ENCODE measurements at regions not wholly inside any gene's neighbourhood (a gene's known extent, or its start where the extent isn't known, plus 50 kb on each side); places are given as distances from the start of the nearest gene placed in this dataset.

GRCh38 chr1:106787520-106787919 lies 269.0 kb upstream of the PRMT6 start:
- in situ Hi-C loops (cut with HindIII; ENCODE audit: low sequenced_read_pairs) = no loop called here
- no peak for DNase-seq (ENCODE audit: low read depth)
- no peak overlapping the region for H3K4me3 ChIP-seq (ENCODE audit: low read depth, low read length)
- no peak for TF ChIP-seq CTCF (IDR thresholded peaks at IDR 0.05; ENCODE audit: low read depth, low read length, missing control alignments)

- in situ Hi-C loops (cut with HindIII; ENCODE audit: low sequenced_read_pairs) = no loop called here
- no peak for TF ChIP-seq CTCF (IDR thresholded peaks at IDR 0.05; ENCODE audit: low read depth, low read length, missing control alignments)
- no peak overlapping the region for H3K4me3 ChIP-seq (ENCODE audit: low read depth, low read length)
- DNase-seq (ENCODE audit: low read depth) = no peak
Observed at GRCh38 chr1:106789686-106790085, 266.8 kb upstream of the PRMT6 start.

- in situ Hi-C loops (cut with HindIII; ENCODE audit: low sequenced_read_pairs) = no loop called here
- no peak for DNase-seq (ENCODE audit: low read depth)
- TF ChIP-seq CTCF (IDR thresholded peaks at IDR 0.05; ENCODE audit: low read depth, low read length, missing control alignments) = no peak
- no peak overlapping the region for H3K4me3 ChIP-seq (ENCODE audit: low read depth, low read length)
Observed at GRCh38 chr1:106791041-106791440, 265.4 kb upstream of the PRMT6 start.

- in situ Hi-C loops (cut with HindIII; ENCODE audit: low sequenced_read_pairs) = no loop called here
- no peak for TF ChIP-seq CTCF (IDR thresholded peaks at IDR 0.05; ENCODE audit: low read depth, low read length, missing control alignments)
Observed at GRCh38 chr1:106793651-106794050, 262.8 kb upstream of the PRMT6 start.

GRCh38 chr1:106798991-106799390 lies 257.5 kb upstream of the PRMT6 start:
- H3K4me3 ChIP-seq (ENCODE audit: low read depth, low read length) = no peak overlapping the region
- DNase-seq (ENCODE audit: low read depth) = no peak
- no peak for TF ChIP-seq CTCF (IDR thresholded peaks at IDR 0.05; ENCODE audit: low read depth, low read length, missing control alignments)
- in situ Hi-C loops (cut with HindIII; ENCODE audit: low sequenced_read_pairs) = no loop called here

More at GRCh38 chr1:106793651-106794050, 262.8 kb upstream of the PRMT6 start:
- no peak overlapping the region for H3K4me3 ChIP-seq (ENCODE audit: low read depth, low read length)
- no peak for DNase-seq (ENCODE audit: low read depth)

- TF ChIP-seq CTCF (IDR thresholded peaks at IDR 0.05; ENCODE audit: low read depth, low read length, missing control alignments) = no peak
- in situ Hi-C loops (cut with HindIII; ENCODE audit: low sequenced_read_pairs) = no loop called here
- H3K4me3 ChIP-seq (ENCODE audit: low read depth, low read length) = no peak overlapping the region
- no peak for DNase-seq (ENCODE audit: low read depth)
Observed at GRCh38 chr1:106802181-106802580, 254.3 kb upstream of the PRMT6 start.

- in situ Hi-C loops (cut with HindIII; ENCODE audit: low sequenced_read_pairs) = no loop called here
- DNase-seq (ENCODE audit: low read depth) = no peak
Observed at GRCh38 chr1:106814418-106814817, 242.1 kb upstream of the PRMT6 start.

More at GRCh38 chr1:106814418-106814817, 242.1 kb upstream of the PRMT6 start:
- TF ChIP-seq CTCF (IDR thresholded peaks at IDR 0.05; ENCODE audit: low read depth, low read length, missing control alignments) = no peak
- no peak overlapping the region for H3K4me3 ChIP-seq (ENCODE audit: low read depth, low read length)
